ENCODE measurements at regions not wholly inside any gene's neighbourhood (a gene's known extent, or its start where the extent isn't known, plus 50 kb on each side); places are given as distances from the start of the nearest gene placed in this dataset.

DNA sequence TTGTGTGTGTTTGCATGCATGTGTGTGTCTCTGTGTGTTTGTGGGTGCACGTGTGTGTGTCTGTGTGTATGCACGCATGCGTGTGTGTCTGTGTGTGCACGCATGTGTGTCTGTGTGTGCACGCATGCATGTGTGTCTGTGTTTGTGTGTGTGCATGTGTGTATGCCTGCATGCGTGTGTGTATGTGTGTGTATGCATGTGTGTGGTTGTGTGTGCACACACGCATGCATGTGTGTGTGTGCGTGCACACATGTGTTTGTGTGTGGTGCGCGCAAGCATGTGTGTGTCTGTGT lies 239.9 kb upstream of the TNRC6C start:
- DNase-seq (ENCODE audit: low read depth, low spot score): no peak
- peaks cover 5% of the 10 kb centered on the region; the same call in 1 of the 2 replicates for H3K9me3 ChIP-seq (ENCODE audit: control insufficient read depth, insufficient read depth, low read length)
- ChIA-PET CTCF (no interaction called here), POLR2A (no interaction called here)
- no peak overlapping the region for H3K27ac ChIP-seq (ENCODE audit: low read depth, low read length)
- TF ChIP-seq, protein P1, sequence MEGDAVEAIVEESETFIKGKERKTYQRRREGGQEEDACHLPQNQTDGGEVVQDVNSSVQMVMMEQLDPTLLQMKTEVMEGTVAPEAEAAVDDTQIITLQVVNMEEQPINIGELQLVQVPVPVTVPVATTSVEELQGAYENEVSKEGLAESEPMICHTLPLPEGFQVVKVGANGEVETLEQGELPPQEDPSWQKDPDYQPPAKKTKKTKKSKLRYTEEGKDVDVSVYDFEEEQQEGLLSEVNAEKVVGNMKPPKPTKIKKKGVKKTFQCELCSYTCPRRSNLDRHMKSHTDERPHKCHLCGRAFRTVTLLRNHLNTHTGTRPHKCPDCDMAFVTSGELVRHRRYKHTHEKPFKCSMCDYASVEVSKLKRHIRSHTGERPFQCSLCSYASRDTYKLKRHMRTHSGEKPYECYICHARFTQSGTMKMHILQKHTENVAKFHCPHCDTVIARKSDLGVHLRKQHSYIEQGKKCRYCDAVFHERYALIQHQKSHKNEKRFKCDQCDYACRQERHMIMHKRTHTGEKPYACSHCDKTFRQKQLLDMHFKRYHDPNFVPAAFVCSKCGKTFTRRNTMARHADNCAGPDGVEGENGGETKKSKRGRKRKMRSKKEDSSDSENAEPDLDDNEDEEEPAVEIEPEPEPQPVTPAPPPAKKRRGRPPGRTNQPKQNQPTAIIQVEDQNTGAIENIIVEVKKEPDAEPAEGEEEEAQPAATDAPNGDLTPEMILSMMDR (IDR thresholded peaks at IDR 0.05; ENCODE audit: low read depth, low read length): no peak
- no peak overlapping the region for H3K4me3 ChIP-seq (ENCODE audit: low read depth, low read length)
- H3K27me3 ChIP-seq (ENCODE audit: control insufficient read depth, insufficient read depth, low read length): peaks cover 5% of the 10 kb centered on the region

- Histone ChIP-seq H3K9me3 (ENCODE audit: control insufficient read depth, insufficient read depth, low read length) (peaks cover 5% of the 10 kb centered on the region; the same call in 1 of the 2 replicates), H3K27ac (ENCODE audit: low read depth, low read length) (no peak overlapping the region), H3K27me3 (ENCODE audit: control insufficient read depth, insufficient read depth, low read length) (peaks cover 5% of the 10 kb centered on the region), H3K4me3 (ENCODE audit: low read depth, low read length) (no peak overlapping the region)
- no peak for DNase-seq (ENCODE audit: low read depth, low spot score)
- POLR2A ChIA-PET: no interaction called here
- TF ChIP-seq, protein P1 (IDR thresholded peaks at IDR 0.05; ENCODE audit: low read depth, low read length): no peak
- CTCF ChIA-PET: no interaction called here
Measured at GRCh38 chr17:77719806-77720205, 238.7 kb upstream of the TNRC6C start.

- no peak overlapping the region for H3K27ac ChIP-seq (ENCODE audit: low read depth, low read length)
- H3K27me3 ChIP-seq (ENCODE audit: control insufficient read depth, insufficient read depth, low read length): peaks cover 9% of the 10 kb centered on the region
- H3K9me3 ChIP-seq (ENCODE audit: control insufficient read depth, insufficient read depth, low read length): peaks cover 5% of the 10 kb centered on the region; the same call in 1 of the 2 replicates
- TF ChIP-seq, protein P1 (IDR thresholded peaks at IDR 0.05; ENCODE audit: low read depth, low read length): no peak
- ChIA-PET CTCF (no interaction called here), POLR2A (no interaction called here)
- no peak overlapping the region for H3K4me3 ChIP-seq (ENCODE audit: low read depth, low read length)
- DNase-seq (ENCODE audit: low read depth, low spot score): no peak
Measured at GRCh38 chr17:77720946-77721845, 237.3 kb upstream of the TNRC6C start.

DNA sequence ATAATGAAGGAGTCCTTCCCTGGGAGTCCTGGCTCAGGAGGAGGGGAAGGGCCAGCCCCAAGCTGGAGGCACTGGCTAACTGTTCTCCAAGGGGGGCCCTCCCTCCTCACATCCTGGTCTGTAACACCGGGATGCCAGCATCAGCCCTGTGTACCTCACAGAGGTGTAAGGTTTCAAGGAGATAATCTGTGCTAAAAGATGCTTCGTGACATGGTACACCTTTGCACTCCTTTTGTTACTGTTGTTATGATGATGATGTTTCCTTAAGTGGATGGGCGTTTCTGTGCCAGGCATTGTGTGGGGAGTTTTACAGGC lies 236.7 kb upstream of the TNRC6C start:
- ChIA-PET POLR2A (no interaction called here), CTCF (no interaction called here)
- TF ChIP-seq, protein P1 (IDR thresholded peaks at IDR 0.05; ENCODE audit: low read depth, low read length): no peak
- peaks cover 5% of the 10 kb centered on the region; the same call in 1 of the 2 replicates for H3K9me3 ChIP-seq (ENCODE audit: control insufficient read depth, insufficient read depth, low read length)
- peaks cover 11% of the 10 kb centered on the region for H3K27me3 ChIP-seq (ENCODE audit: control insufficient read depth, insufficient read depth, low read length)
- no peak overlapping the region for H3K27ac ChIP-seq (ENCODE audit: low read depth, low read length)
- no peak for DNase-seq (ENCODE audit: low read depth, low spot score)
- no peak overlapping the region for H3K4me3 ChIP-seq (ENCODE audit: low read depth, low read length)

- ChIA-PET POLR2A (no interaction called here), CTCF (no interaction called here)
- no peak overlapping the region for H3K27ac ChIP-seq (ENCODE audit: low read depth, low read length)
Measured at GRCh38 chr17:77722366-77722765, 236.1 kb upstream of the TNRC6C start.

More at GRCh38 chr17:77722366-77722765, 236.1 kb upstream of the TNRC6C start:
- peaks cover 5% of the 10 kb centered on the region; the same call in 1 of the 2 replicates for H3K9me3 ChIP-seq (ENCODE audit: control insufficient read depth, insufficient read depth, low read length)
- H3K27me3 ChIP-seq (ENCODE audit: control insufficient read depth, insufficient read depth, low read length): peaks cover 13% of the 10 kb centered on the region
- TF ChIP-seq, protein P1 (IDR thresholded peaks at IDR 0.05; ENCODE audit: low read depth, low read length): no peak
- no peak for DNase-seq (ENCODE audit: low read depth, low spot score)
- no peak overlapping the region for H3K4me3 ChIP-seq (ENCODE audit: low read depth, low read length)
